Thyroid gland (tissue), 4 donors: ENCODE measurements at regions not wholly inside any gene's neighbourhood (a gene's known extent, or its start where the extent isn't known, plus 50 kb on each side); places are given as distances from the start of the nearest gene placed in this dataset.

Source experiments
- POLR2A ChIP-seq, 2 donors: fragments of 450-650 bp; IDR thresholded peaks; one replicate each; pipeline ENCODE4 v1.6.1; 2017; ENCODE audit warnings: antibody characterized with exemption in 2 of 2, mild to moderate bottlenecking in 2 of 2, moderate library complexity in 1 of 2
- TF ChIP-seq, protein P1 (sequence below), 6 experiments: fragments of 200-600 bp in 3 of 6; fragments of 450-650 bp in 3 of 6; sonication (generic) in 3 of 6; IDR thresholded peaks; one replicate each; pipeline ENCODE4 v1.5.1; 2016 to 2019; ENCODE audit warnings: antibody characterized with exemption in 6 of 6, mild to moderate bottlenecking in 2 of 6, inconsistent platforms in 1 of 6, moderate library complexity in 1 of 6

DNA sequence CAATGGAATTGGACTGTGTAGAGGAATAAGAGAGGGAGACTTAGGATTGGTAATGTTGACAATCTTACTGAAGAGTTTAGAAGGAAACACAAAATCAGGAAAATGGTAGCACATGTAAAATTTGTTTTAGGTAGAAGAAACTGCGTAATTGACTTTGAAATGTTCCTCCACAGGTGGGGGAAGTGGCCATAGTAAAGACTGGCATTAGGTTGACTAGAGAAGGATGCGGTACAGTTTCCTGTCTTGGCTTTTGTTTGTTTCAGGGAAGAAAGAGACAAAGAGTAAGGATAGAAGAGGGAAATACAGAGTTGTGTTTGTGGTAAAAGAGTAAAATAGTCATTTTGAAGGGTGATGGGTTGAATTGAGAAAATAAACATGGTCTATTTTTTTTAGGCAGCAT, 253.6 kb upstream of the ZNF717 start:
- TF ChIP-seq, protein P1, sequence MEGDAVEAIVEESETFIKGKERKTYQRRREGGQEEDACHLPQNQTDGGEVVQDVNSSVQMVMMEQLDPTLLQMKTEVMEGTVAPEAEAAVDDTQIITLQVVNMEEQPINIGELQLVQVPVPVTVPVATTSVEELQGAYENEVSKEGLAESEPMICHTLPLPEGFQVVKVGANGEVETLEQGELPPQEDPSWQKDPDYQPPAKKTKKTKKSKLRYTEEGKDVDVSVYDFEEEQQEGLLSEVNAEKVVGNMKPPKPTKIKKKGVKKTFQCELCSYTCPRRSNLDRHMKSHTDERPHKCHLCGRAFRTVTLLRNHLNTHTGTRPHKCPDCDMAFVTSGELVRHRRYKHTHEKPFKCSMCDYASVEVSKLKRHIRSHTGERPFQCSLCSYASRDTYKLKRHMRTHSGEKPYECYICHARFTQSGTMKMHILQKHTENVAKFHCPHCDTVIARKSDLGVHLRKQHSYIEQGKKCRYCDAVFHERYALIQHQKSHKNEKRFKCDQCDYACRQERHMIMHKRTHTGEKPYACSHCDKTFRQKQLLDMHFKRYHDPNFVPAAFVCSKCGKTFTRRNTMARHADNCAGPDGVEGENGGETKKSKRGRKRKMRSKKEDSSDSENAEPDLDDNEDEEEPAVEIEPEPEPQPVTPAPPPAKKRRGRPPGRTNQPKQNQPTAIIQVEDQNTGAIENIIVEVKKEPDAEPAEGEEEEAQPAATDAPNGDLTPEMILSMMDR (IDR thresholded peaks at IDR 0.05), result no peak
- TF ChIP-seq POLR2A (IDR thresholded peaks at IDR 0.05), result no peak
